GM18909 (cell line): ENCODE measurements at regions not wholly inside any gene's neighbourhood (a gene's known extent, or its start where the extent isn't known, plus 50 kb on each side); places are given as distances from the start of the nearest gene placed in this dataset.
"Not testable (repeated sequence)": the region's sequence is repeated elsewhere in the genome, so short reads cannot be mapped to it uniquely, and the experiment has no call there.

ENCODE experiments used
- ATAC-seq: cut with Tn5 transposase; IDR thresholded peaks from one replicate; pipeline ENCODE4 v1.9.1; 2021; ENCODE audit warnings: mild to moderate bottlenecking; ENCODE audit not compliant: unreplicated experiment, poor library complexity

GRCh38 chr1:38787041-38787440 lies 72.5 kb downstream of the RRAGC start:
- ATAC-seq: no peak

GRCh38 chr1:38786040-38786436 lies 73.5 kb downstream of the RRAGC start:
- ATAC-seq: no peak

GRCh38 chr1:38785285-38786039 lies 74.1 kb downstream of the RRAGC start:
- no peak for ATAC-seq

- no peak for ATAC-seq
Measured at GRCh38 chr1:38784452-38785284, 74.9 kb downstream of the RRAGC start.

- ATAC-seq: no peak
Measured at GRCh38 chr1:38783640-38784229, 75.8 kb downstream of the RRAGC start.

GRCh38 chr1:38781872-38782617 lies 77.5 kb downstream of the RRAGC start:
- no peak for ATAC-seq

- no peak for ATAC-seq
Measured at GRCh38 chr1:38780133-38780532, 79.4 kb downstream of the RRAGC start.

GRCh38 chr1:38779491-38779890 lies 80.1 kb downstream of the RRAGC start:
- no peak for ATAC-seq

GRCh38 chr1:38778521-38778920 lies 81.1 kb downstream of the RRAGC start:
- ATAC-seq: no peak

GRCh38 chr1:38778051-38778450 lies 81.5 kb downstream of the RRAGC start:
- no peak for ATAC-seq

GRCh38 chr1:38777464-38777957 lies 82.1 kb downstream of the RRAGC start:
- ATAC-seq: no peak

- no peak for ATAC-seq
Measured at GRCh38 chr1:38776466-38777065, 83.0 kb downstream of the RRAGC start.

GRCh38 chr1:38775175-38775845 lies 84.3 kb downstream of the RRAGC start:
- ATAC-seq: no peak

- no peak for ATAC-seq
Measured at GRCh38 chr1:38773483-38773882, 86.1 kb downstream of the RRAGC start.

- ATAC-seq: no peak
Measured at GRCh38 chr1:38772953-38773352, 86.6 kb downstream of the RRAGC start.

- ATAC-seq: no peak
Measured at GRCh38 chr1:38772026-38772425, 87.5 kb downstream of the RRAGC start.

- ATAC-seq: not testable (repeated sequence)
Measured at GRCh38 chr1:38770516-38771173, 88.9 kb downstream of the RRAGC start.

- no peak for ATAC-seq
Measured at GRCh38 chr1:38766125-38766524, 93.4 kb downstream of the RRAGC start.

GRCh38 chr1:38763121-38763520 lies 96.5 kb downstream of the RRAGC start:
- no peak for ATAC-seq
